HCT116 (cell line): ENCODE measurements at regions not wholly inside any gene's neighbourhood (a gene's known extent, or its start where the extent isn't known, plus 50 kb on each side); places are given as distances from the start of the nearest gene placed in this dataset.

Experiments
- ATAC-seq: fragments of 200-7000 bp; cut with Tn5 transposase; 2 replicates; pipeline ENCODE4 v1.9.1; 2020; ENCODE audit warnings: mild to moderate bottlenecking, moderate library complexity
- BruUV-seq: library from RNA; stranded (reverse); fragments of 400-500 nt; replicated peaks from 2 replicates; lab custom pipeline; 2021; lab: Mats Ljungman, UMichigan
- CTCF ChIA-PET: fragments of 300-600 bp; sonication (Branson Sonifier 250); formaldehyde crosslinking; loops from one replicate; lab custom pipeline; 2021; ENCODE audit warnings: antibody characterized with exemption; lab: Charles Lee
- POLR2A ChIA-PET: fragments of 300-600, 350-600 bp; sonication (Branson Sonifier 250); formaldehyde crosslinking; loops from one replicate; lab custom pipeline; 2021; ENCODE audit warnings: antibody characterized with exemption; lab: Charles Lee
- RAD21 ChIA-PET, 2 experiments: fragments of 300-600 bp; sonication (Branson Sonifier 250); formaldehyde crosslinking; loops; one replicate each; lab custom pipeline; 2023; ENCODE audit warnings: low total read pairs in 2 of 2; ENCODE audit not compliant: uncharacterized antibody in 2 of 2, unreplicated experiment in 2 of 2, low non-redundant PET in 1 of 2; lab: Charles Lee
- DNase-seq: peaks from one replicate; pipeline ENCODE4 v3.0.0-alpha.2; 2010; ENCODE audit warnings: low read depth, low spot score
- H2AFZ ChIP-seq: fragments of 200-600 bp; shearing (Covaris generic), sonication (generic); 2 replicates; pipeline ENCODE4 v1.6.1; 2017; ENCODE audit warnings: low read depth, mixed run types, mixed read lengths, antibody characterized with exemption, low read length; ENCODE audit not compliant: poor library complexity, severe bottlenecking
- H3K27ac ChIP-seq: 2 replicates; pipeline ENCODE4 v1.5.1; 2012; ENCODE audit warnings: low read depth, low read length
- H3K27me3 ChIP-seq: fragments of 200-600 bp; sonication (generic); 2 replicates; pipeline ENCODE4 v1.6.1; 2016; ENCODE audit warnings: mixed run types, low read length, mixed read lengths; ENCODE audit not compliant: insufficient read depth
- H3K36me3 ChIP-seq, 2 experiments: fragments of 200-500 bp in 1 of 2; fragments of 200-600 bp in 1 of 2; sonication (Bioruptor generic) in 1 of 2; sonication (generic) in 1 of 2; 2 replicates each; pipeline versions ENCODE4 v1.5.1 to v1.6.1; 2014 to 2016; ENCODE audit warnings: low read length in 2 of 2, inconsistent platforms in 1 of 2, mixed read lengths in 1 of 2, mixed run types in 1 of 2; ENCODE audit not compliant: insufficient read depth in 2 of 2, control insufficient read depth in 1 of 2
- H3K4me1 ChIP-seq, 2 experiments: fragments of 200-600 bp in 1 of 2; sonication (generic) in 1 of 2; 2 replicates each; pipeline versions ENCODE4 v1.5.1 to v1.6.1; 2012 to 2017; ENCODE audit warnings: low read length in 2 of 2, inconsistent platforms in 1 of 2, mild to moderate bottlenecking in 1 of 2, mixed read lengths in 1 of 2, mixed run types in 1 of 2, moderate library complexity in 1 of 2; ENCODE audit not compliant: insufficient read depth in 2 of 2, control insufficient read depth in 1 of 2
- H3K4me2 ChIP-seq: fragments of 200-600 bp; sonication (generic); 2 replicates; pipeline ENCODE4 v1.6.1; 2017; ENCODE audit warnings: mixed run types, low read length, mixed read lengths
- H3K4me3 ChIP-seq, 2 experiments: fragments of 200-600 bp in 1 of 2; sonication (generic) in 1 of 2; replicated peaks in 1 of 2; 2 replicates each; pipeline ENCODE4 v1.5.1; 2011 to 2016; ENCODE audit warnings: low read length in 2 of 2, control low read depth in 1 of 2, low read depth in 1 of 2, mild to moderate bottlenecking in 1 of 2, mixed read lengths in 1 of 2, mixed run types in 1 of 2
- H3K79me2 ChIP-seq: fragments of 200-600 bp; sonication (generic); 2 replicates; pipeline ENCODE4 v1.6.1; 2017; ENCODE audit warnings: mild to moderate bottlenecking, mixed run types, low read length, moderate library complexity, mixed read lengths; ENCODE audit not compliant: insufficient read depth
- H3K9ac ChIP-seq: fragments of 200-600 bp; sonication (generic); 2 replicates; pipeline ENCODE4 v1.6.1; 2016; ENCODE audit warnings: low read length, mixed read lengths
- H3K9me2 ChIP-seq: fragments of 200-600 bp; sonication (generic), shearing (Covaris generic); 2 replicates; pipeline ENCODE4 v1.6.1; 2017; ENCODE audit warnings: mixed run types, mild to moderate bottlenecking, moderate library complexity; ENCODE audit not compliant: insufficient read depth
- H3K9me3 ChIP-seq, 2 experiments: fragments of 200-500 bp in 1 of 2; fragments of 200-600 bp in 1 of 2; sonication (Bioruptor generic) in 1 of 2; sonication (generic) in 1 of 2; 2 replicates each; pipeline ENCODE4 v1.6.1; 2014 to 2017; ENCODE audit warnings: low read length in 2 of 2, mixed read lengths in 2 of 2, inconsistent platforms in 1 of 2, low read depth in 1 of 2, mild to moderate bottlenecking in 1 of 2, mixed run types in 1 of 2, moderate library complexity in 1 of 2; ENCODE audit not compliant: control insufficient read depth in 1 of 2, insufficient read depth in 1 of 2
- H4K20me1 ChIP-seq: fragments of 200-600 bp; sonication (generic), shearing (Covaris generic); 2 replicates; pipeline ENCODE4 v1.6.1; 2017; ENCODE audit warnings: mixed run types, mild to moderate bottlenecking, moderate library complexity; ENCODE audit not compliant: insufficient read depth
- EZH2 ChIP-seq: fragments of 200-600 bp; sonication (generic); IDR thresholded peaks from 2 replicates; pipeline ENCODE4 v1.6.1; 2017; ENCODE audit warnings: antibody characterized with exemption, mixed run types
- MAX ChIP-seq: IDR thresholded peaks from 2 replicates; pipeline ENCODE4 v1.6.1; 2012
- POLR2A ChIP-seq: IDR thresholded peaks from 2 replicates; pipeline ENCODE4 v1.7.0; 2011; ENCODE audit warnings: borderline replicate concordance; ENCODE audit not compliant: insufficient read depth, insufficient read length; ENCODE audit errors: extremely low read depth
- ZBTB33 ChIP-seq: IDR thresholded peaks from 2 replicates; pipeline ENCODE4 v1.6.1; 2011; ENCODE audit warnings: mild to moderate bottlenecking, low read length, moderate library complexity; ENCODE audit not compliant: insufficient replicate concordance; ENCODE audit errors: extremely low read depth
- ZNF274 ChIP-seq: fragments of 200-500 bp; sonication (Bioruptor generic); IDR thresholded peaks from 2 replicates; pipeline ENCODE4 v1.6.1; 2014; ENCODE audit warnings: mild to moderate bottlenecking, low read depth, low read length, inconsistent platforms
- intact Hi-C: fragments of 100-400 bp; cut with micrococcal nuclease; formaldehyde crosslinking; loops from 2 replicates; pipeline ENCODE4 v1.10.0; 2022

GRCh38 chr4:15198070-15198727, 195.9 kb downstream of the CPEB2 start (continued):
- no peak for TF ChIP-seq POLR2A
- TF ChIP-seq ZNF274 = no peak
- TF ChIP-seq EZH2 = no peak

- ATAC-seq (no peak), DNase-seq (no peak)
- H3K36me3 ChIP-seq = no peaks in the 10 kb centered on the region
- no peaks in the 10 kb centered on the region for H3K4me1 ChIP-seq
- no peak overlapping the region for H3K9ac ChIP-seq
- no peak overlapping the region for H2AFZ ChIP-seq
- no TSS peak for BruUV-seq
- no peaks in the 10 kb centered on the region; a peak in 1 of 4 replicates for H3K9me3 ChIP-seq
- H4K20me1 ChIP-seq = no peaks in the 10 kb centered on the region
- intact Hi-C loops = no loop called here
- TF ChIP-seq MAX (no peak), ZBTB33 (no peak)
- ChIA-PET CTCF (no interaction called here), POLR2A (no interaction called here), RAD21 (no interaction called here)
- H3K4me3 ChIP-seq = no peak overlapping the region
- H3K79me2 ChIP-seq = no peaks in the 10 kb centered on the region
- H3K9me2 ChIP-seq = no peaks in the 10 kb centered on the region
- H3K27ac ChIP-seq = no peak overlapping the region
- H3K27me3 ChIP-seq = no peaks in the 10 kb centered on the region
- H3K4me2 ChIP-seq = no peak overlapping the region
Measured at GRCh38 chr4:15201782-15202181, 199.5 kb downstream of the CPEB2 start.
